ENCODE measurements at regions not wholly inside any gene's neighbourhood (a gene's known extent, or its start where the extent isn't known, plus 50 kb on each side); places are given as distances from the start of the nearest gene placed in this dataset.

DNA sequence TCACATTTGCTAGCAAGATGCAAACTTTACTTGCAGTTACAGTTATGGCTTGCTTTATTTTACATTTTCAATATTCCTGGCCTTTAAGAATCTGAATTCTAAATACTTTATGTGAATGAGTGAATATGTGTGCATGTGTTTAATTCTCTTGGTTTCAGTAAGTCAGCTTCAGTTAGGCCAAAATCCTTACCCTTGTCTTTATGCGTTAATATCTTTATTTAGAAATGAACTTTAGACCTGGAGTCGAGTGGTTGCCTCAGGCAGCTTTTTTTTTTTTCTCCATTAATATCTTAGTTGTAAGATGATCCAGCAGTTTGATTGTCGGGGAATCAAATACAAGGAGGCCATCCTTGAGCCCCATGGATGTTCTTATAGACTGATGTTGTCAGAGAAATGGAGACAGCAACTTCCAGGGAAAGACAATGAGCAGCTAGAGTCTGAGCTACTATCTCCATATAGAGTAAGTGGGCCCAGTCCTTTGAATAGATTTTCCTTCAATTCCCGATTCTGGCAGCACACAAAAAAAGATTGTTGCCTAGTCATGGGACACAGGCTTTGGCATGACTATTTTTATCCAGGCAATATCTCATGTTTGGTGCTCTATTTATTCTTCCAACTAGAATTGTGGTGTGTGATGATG, 398.0 kb downstream of the DHX35 start:
- TF ChIP-seq, protein P1, sequence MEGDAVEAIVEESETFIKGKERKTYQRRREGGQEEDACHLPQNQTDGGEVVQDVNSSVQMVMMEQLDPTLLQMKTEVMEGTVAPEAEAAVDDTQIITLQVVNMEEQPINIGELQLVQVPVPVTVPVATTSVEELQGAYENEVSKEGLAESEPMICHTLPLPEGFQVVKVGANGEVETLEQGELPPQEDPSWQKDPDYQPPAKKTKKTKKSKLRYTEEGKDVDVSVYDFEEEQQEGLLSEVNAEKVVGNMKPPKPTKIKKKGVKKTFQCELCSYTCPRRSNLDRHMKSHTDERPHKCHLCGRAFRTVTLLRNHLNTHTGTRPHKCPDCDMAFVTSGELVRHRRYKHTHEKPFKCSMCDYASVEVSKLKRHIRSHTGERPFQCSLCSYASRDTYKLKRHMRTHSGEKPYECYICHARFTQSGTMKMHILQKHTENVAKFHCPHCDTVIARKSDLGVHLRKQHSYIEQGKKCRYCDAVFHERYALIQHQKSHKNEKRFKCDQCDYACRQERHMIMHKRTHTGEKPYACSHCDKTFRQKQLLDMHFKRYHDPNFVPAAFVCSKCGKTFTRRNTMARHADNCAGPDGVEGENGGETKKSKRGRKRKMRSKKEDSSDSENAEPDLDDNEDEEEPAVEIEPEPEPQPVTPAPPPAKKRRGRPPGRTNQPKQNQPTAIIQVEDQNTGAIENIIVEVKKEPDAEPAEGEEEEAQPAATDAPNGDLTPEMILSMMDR (IDR thresholded peaks at IDR 0.05), result no peak
- no peak for TF ChIP-seq EP300 (IDR thresholded peaks at IDR 0.05)
- no peak for TF ChIP-seq POLR2A (IDR thresholded peaks at IDR 0.05)

All from ovary (tissue), 3 donors.